Heart right ventricle (tissue), 16 donors: ENCODE measurements at regions not wholly inside any gene's neighbourhood (a gene's known extent, or its start where the extent isn't known, plus 50 kb on each side); places are given as distances from the start of the nearest gene placed in this dataset.

Source experiments
- ATAC-seq, 8 donors: fragments of 200-7000 bp; cut with Tn5 transposase; one replicate each; pipeline ENCODE4 v1.9.1; 2020; ENCODE audit warnings: mild to moderate bottlenecking in 8 of 8, moderate library complexity in 8 of 8, moderate number of reproducible peaks in 1 of 8
- DNase-seq, 2 donors: peaks; one replicate each; pipeline ENCODE4 v3.0.0-alpha.2; 2020
- H3K27ac ChIP-seq, 10 donors: fragments of 200-600 bp; sonication (generic) in 2 of 10; one replicate each; pipeline versions ENCODE4 v1.5.0 to v1.8.0; 2020 to 2022; ENCODE audit warnings: mild to moderate bottlenecking in 3 of 10
- H3K27me3 ChIP-seq, 7 donors: fragments of 200-600 bp; one replicate each; pipeline ENCODE4 v1.8.0; 2021 to 2022; ENCODE audit warnings: mild to moderate bottlenecking in 2 of 7
- H3K36me3 ChIP-seq, 9 donors: fragments of 200-600 bp; sonication (generic) in 1 of 9; one replicate each; pipeline versions ENCODE4 v1.5.0 to v1.8.0; 2020 to 2022; ENCODE audit warnings: mild to moderate bottlenecking in 2 of 9
- H3K4me1 ChIP-seq, 9 donors: fragments of 200-600 bp; sonication (generic) in 1 of 9; one replicate each; pipeline versions ENCODE4 v1.5.0 to v1.8.0; 2020 to 2022; ENCODE audit warnings: mild to moderate bottlenecking in 4 of 9
- H3K4me3 ChIP-seq, 10 donors: fragments of 200-600 bp; sonication (generic) in 2 of 10; one replicate each; pipeline versions ENCODE4 v1.5.0 to v1.8.0; 2020 to 2022; ENCODE audit warnings: mild to moderate bottlenecking in 7 of 10, moderate library complexity in 2 of 10
- H3K9me3 ChIP-seq, 11 donors: fragments of 200-600 bp in 10 of 11; sonication (generic) in 2 of 11; one replicate each; pipeline versions ENCODE4 v1.5.0 to v1.8.0; 2013 to 2022; ENCODE audit warnings: mild to moderate bottlenecking in 2 of 11, control low read depth in 1 of 11, moderate library complexity in 1 of 11
- CTCF ChIP-seq, 9 donors: fragments of 200-600 bp; sonication (generic) in 2 of 9; IDR thresholded peaks; one replicate each; pipeline versions ENCODE4 v1.5.0 to v1.8.0; 2021 to 2022; ENCODE audit warnings: antibody characterized with exemption in 9 of 9, mild to moderate bottlenecking in 5 of 9, moderate library complexity in 1 of 9
- WGBS, 2 donors: extraction: QIAGEN DNeasy Blood & Tissue Kit; methylation state at CpG; one replicate each; pipeline ENCODE4 v1.1.7; 2013; ENCODE audit warnings: inconsistent platforms in 1 of 2; 5-methylcytosine and 5-hydroxymethylcytosine counted together
- intact Hi-C, 10 donors: fragments of 100-400 bp; cut with DNase I; formaldehyde crosslinking; loops; one replicate each; pipeline versions ENCODE4 v1.11.1 to v1.14.2; 2022
- donor health status: Arrhythmogenic right ventricular cardiomyopathy.
- donor health status: ischemic (EF 13 %, LVEDD 7.1; RV severe dilation, severe dysfunction).
- donor health status: healthy with polysubstance abuse.
- donor health status: DM: no; HTN: yes; CAD: no.
- donor health status: DM: no; HTN: no; CAD: no.
- donor health status: ischemic (EF 25% LVEDD 6.9; RV normal size, moderate dysfunction).
- donor health status: ischemic (EF 25% LVEDD 5.7; RV mildly dilated, moderate dysfunction).
- donor health status: healthy.
- donor health status: DM: yes; HTN: yes; CAD: no.
- donor health status: Ischemic cardiomyopathy.
- donor health status: ischemic (EF 35%, LVEDD 5.7; RV mildly dilated, moderate dysfunction).
- donor health status: nonischemic (EF 11% LVEDD 7.7; RV severe dilation, severe dysfunction).
- donor health status: DM: yes; HTN: yes; CAD: no.
- donor health status: PGD.
- donor health status: ischemic (EF 29% LVEDD 5.4; RV normal size, mild dysfunction).
- donor health status: nonischemic (EF 23%, LVEDD 6.1; RV moderate dilation, normal function).

GRCh38 chr5:116764941-116765340, 190.3 kb upstream of the SEMA6A start:
- H3K27ac ChIP-seq: no peak overlapping the region
- H3K4me1 ChIP-seq: no peaks in the 10 kb centered on the region
- no peaks in the 10 kb centered on the region for H3K9me3 ChIP-seq
- intact Hi-C loops: no loop called here
- ATAC-seq (no peak), DNase-seq (no peak)
- H3K4me3 ChIP-seq: no peak overlapping the region
- 97 to 100% methylated on average over 2 of the region's 2 CpGs for WGBS, 2 donors
- H3K36me3 ChIP-seq: no peaks in the 10 kb centered on the region
- no peak for TF ChIP-seq CTCF (IDR thresholded peaks at IDR 0.05)
- H3K27me3 ChIP-seq: no peaks in the 10 kb centered on the region

- Histone ChIP-seq H3K4me3 (no peak overlapping the region), H3K27ac (no peak overlapping the region), H3K36me3 (no peaks in the 10 kb centered on the region), H3K4me1 (no peaks in the 10 kb centered on the region), H3K9me3 (no peaks in the 10 kb centered on the region), H3K27me3 (no peaks in the 10 kb centered on the region)
- intact Hi-C loops: no loop called here
- TF ChIP-seq CTCF (IDR thresholded peaks at IDR 0.05): no peak
- DNase-seq (no peak), ATAC-seq (no peak)
- WGBS, 2 donors: 92 to 97% methylated on average over 19 of the region's 19 CpGs
These were observed 189.6 kb upstream of the SEMA6A start for GRCh38 chr5:116763987-116764866.

- Histone ChIP-seq H3K9me3 (no peaks in the 10 kb centered on the region), H3K4me3 (no peak overlapping the region), H3K27me3 (no peaks in the 10 kb centered on the region), H3K36me3 (no peaks in the 10 kb centered on the region), H3K4me1 (no peaks in the 10 kb centered on the region), H3K27ac (no peak overlapping the region)
- WGBS, 2 donors: 89 to 90% methylated on average over 10 of the region's 10 CpGs
- no peak for DNase-seq
- ATAC-seq: peak in 1 of 8 donors; percentile 56
- intact Hi-C loops: no loop called here
- no peak for TF ChIP-seq CTCF (IDR thresholded peaks at IDR 0.05)
These were observed 185.4 kb upstream of the SEMA6A start for GRCh38 chr5:116759860-116760640.

GRCh38 chr5:116757326-116757725, 182.7 kb upstream of the SEMA6A start:
- Histone ChIP-seq H3K4me3 (no peak overlapping the region), H3K27me3 (no peaks in the 10 kb centered on the region), H3K4me1 (no peaks in the 10 kb centered on the region), H3K27ac (no peak overlapping the region), H3K9me3 (no peaks in the 10 kb centered on the region), H3K36me3 (no peaks in the 10 kb centered on the region)
- intact Hi-C loops: no loop called here
- no peak for DNase-seq
- ATAC-seq: no peak
- WGBS, 2 donors: 87 to 93% methylated on average over 1 of the region's 1 CpG
- TF ChIP-seq CTCF (IDR thresholded peaks at IDR 0.05): no peak
